Activated CD8-positive, alpha-beta T cell treated with anti-CD3 and anti-CD28 coated beads, Interleukin-2, amount 10 ng/mL, durations not matched to agents 7 days and 5 days (primary cell): ENCODE measurements at regions not wholly inside any gene's neighbourhood (a gene's known extent, or its start where the extent isn't known, plus 50 kb on each side); places are given as distances from the start of the nearest gene placed in this dataset.

Source experiments
- ATAC-seq: fragments of 150-1000 bp; cut with Tn5 transposase; one replicate; pipeline ENCODE4 v1.10.0; 2021; ENCODE audit warnings: moderate library complexity
- CTCF ChIA-PET: fragments of 350-600 bp; sonication (Branson Sonifier 250); formaldehyde crosslinking; loops from one replicate; lab custom pipeline; 2021; ENCODE audit warnings: antibody characterized with exemption; lab: Charles Lee
- POLR2A ChIA-PET: fragments of 350-600 bp; sonication (Branson Sonifier 250); formaldehyde crosslinking; loops from one replicate; lab custom pipeline; 2021; ENCODE audit warnings: antibody characterized with exemption; lab: Charles Lee
- DNase-seq: peaks from one replicate; pipeline ENCODE4 v3.0.0-alpha.2; 2020
- H3K27ac Mint-ChIP-seq: one replicate; pipeline ENCODE4 v1.8.0; 2021; ENCODE audit warnings: mild to moderate bottlenecking, mixed read lengths
- H3K27me3 Mint-ChIP-seq: one replicate; pipeline ENCODE4 v1.8.0; 2021; ENCODE audit warnings: low read depth, mixed read lengths
- H3K36me3 Mint-ChIP-seq: one replicate; pipeline ENCODE4 v1.8.0; 2021; ENCODE audit warnings: low read depth, mixed read lengths
- H3K4me1 Mint-ChIP-seq: one replicate; pipeline ENCODE4 v1.8.0; 2021; ENCODE audit warnings: low read depth, mixed read lengths
- H3K4me3 Mint-ChIP-seq: one replicate; pipeline ENCODE4 v1.8.0; 2021; ENCODE audit warnings: mild to moderate bottlenecking, mixed read lengths
- H3K9me3 Mint-ChIP-seq: one replicate; pipeline ENCODE4 v1.8.0; 2022; ENCODE audit warnings: mixed read lengths; ENCODE audit not compliant: insufficient read depth

DNA sequence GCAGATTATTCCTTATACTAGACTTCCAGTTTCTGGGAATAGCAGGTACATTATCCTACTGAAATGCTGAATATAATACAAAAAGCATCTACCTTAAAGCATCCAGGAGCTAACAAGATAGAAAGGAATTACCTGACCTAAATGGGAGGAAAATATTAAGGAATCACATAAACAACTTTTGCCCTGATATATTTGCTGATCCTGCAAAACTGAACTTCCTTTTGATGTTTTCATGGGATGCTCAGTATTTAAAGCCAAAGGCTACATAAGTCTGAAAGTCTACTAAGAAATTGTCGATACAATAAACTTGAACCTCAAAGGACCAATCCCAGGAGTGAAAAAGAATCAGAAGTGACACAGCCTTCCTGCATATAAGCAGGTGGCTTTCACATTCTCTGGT lies 85.6 kb upstream of the C1orf21 start:
- POLR2A ChIA-PET = no interaction called here
- CTCF ChIA-PET = no interaction called here
- peaks cover 4% of the 10 kb centered on the region for H3K27me3 Mint-ChIP-seq
- DNase-seq = no peak
- no peaks in the 10 kb centered on the region for H3K36me3 Mint-ChIP-seq
- H3K4me1 Mint-ChIP-seq = no peaks in the 10 kb centered on the region
- no peak for ATAC-seq
- H3K9me3 Mint-ChIP-seq = peaks cover 5% of the 10 kb centered on the region
- no peak overlapping the region for H3K27ac Mint-ChIP-seq
- H3K4me3 Mint-ChIP-seq = no peak overlapping the region

DNA sequence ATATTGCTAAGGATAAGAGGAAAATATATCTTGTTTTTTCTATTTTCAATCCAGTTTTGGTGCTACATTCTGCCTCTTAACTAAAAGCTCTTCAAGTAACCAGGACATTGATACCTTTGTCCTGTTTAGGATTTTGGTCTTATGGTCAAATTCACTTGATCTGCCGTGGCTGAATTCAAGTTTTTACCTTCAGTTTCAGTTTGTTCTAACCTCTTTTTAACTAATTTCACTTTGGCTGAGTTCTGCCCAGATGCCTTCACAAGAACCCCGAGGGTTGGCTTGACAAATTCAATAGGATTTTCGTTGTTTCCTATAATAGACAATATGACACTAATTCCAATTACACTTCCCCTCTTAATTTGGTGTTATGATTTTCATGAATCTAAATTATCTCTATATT lies 84.5 kb upstream of the C1orf21 start:
- Mint-ChIP-seq H3K27me3 (peaks cover 3% of the 10 kb centered on the region), H3K36me3 (no peaks in the 10 kb centered on the region), H3K9me3 (peaks cover 5% of the 10 kb centered on the region), H3K27ac (no peak overlapping the region), H3K4me1 (no peaks in the 10 kb centered on the region), H3K4me3 (no peak overlapping the region)
- CTCF ChIA-PET = no interaction called here
- DNase-seq = no peak
- POLR2A ChIA-PET = no interaction called here
- ATAC-seq = no peak

DNA sequence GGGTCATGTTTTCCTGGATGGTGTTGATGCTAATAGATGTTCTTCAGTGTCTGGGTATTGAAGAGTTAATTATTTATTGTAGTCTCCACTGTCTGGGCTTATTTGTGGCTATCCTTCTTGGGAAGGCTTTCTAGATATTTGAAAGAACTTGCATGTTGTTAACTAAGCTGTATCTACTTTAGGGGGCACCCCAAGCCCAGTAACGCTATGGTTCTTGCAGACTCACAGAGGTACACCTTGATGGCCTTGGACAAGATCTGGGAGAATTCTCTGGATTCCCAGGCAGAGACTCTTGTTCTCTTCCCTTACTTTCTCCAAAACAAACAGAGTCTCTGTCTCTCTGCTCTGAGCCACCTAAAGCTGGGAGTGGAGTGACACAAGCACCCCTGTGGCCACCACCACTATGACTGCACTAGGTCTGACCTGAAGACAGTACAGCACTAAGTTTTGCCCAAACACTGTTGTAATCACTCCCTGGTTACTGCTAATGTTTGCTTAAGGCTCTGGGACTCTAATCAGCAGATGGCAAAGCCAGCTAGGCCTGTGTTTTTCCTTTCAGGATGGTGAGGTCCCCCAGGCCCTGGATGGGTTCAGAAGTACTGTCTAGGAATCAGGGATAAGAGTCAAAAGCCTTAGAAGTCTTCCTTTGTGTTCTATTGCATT lies 76.5 kb upstream of the C1orf21 start:
- no peak for DNase-seq
- Mint-ChIP-seq H3K4me3 (no peak overlapping the region), H3K4me1 (no peaks in the 10 kb centered on the region), H3K27me3 (peaks cover 2% of the 10 kb centered on the region), H3K27ac (no peak overlapping the region), H3K9me3 (peaks cover 5% of the 10 kb centered on the region), H3K36me3 (no peaks in the 10 kb centered on the region)
- ChIA-PET CTCF (no interaction called here), POLR2A (no interaction called here)
- no peak for ATAC-seq

DNA sequence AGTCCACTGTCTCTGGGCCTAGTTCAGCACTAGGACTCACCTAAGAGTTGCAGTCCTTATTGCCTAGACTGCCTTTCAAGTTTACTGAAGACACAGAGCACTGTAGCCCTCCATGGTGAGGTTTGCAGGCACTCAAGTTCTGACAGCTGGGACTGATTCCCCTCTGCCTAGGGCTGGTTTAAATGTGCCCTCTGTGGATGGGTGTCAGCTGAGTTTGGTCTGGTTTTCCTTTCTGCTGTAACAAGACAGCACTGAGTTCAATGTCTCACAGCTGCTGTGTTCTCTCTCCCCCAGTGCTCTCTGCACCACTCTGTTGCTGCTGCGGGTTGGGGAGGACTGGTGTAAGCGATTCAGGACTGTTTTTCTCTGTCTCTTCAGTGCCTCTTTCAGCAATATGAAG lies 75.2 kb upstream of the C1orf21 start:
- Mint-ChIP-seq H3K27me3 (peaks cover 2% of the 10 kb centered on the region), H3K9me3 (no peaks in the 10 kb centered on the region)
- CTCF ChIA-PET = no interaction called here

DNA sequence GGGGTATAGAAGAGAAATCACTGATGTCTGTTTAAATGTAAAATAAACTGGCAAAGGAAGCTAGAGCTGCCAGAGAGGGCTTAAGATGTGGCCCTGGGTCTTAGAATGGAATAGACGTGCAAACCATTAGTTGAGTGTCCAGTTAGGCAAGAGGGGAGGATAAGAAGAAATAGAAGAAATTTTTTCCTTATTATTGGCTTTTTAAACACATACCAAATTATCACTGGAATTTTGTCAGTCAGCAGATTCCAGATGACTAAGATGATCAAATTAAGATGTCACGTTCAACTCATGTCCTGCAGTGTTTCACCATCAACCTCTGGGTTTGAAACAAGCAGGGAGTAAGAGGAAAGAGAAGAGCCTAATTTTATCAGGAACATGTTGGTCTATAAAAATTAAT lies 71.6 kb upstream of the C1orf21 start:
- DNase-seq (no peak), ATAC-seq (no peak)
- peaks cover 2% of the 10 kb centered on the region for H3K27me3 Mint-ChIP-seq
- H3K4me3 Mint-ChIP-seq = no peak overlapping the region
- no peaks in the 10 kb centered on the region for H3K4me1 Mint-ChIP-seq
- ChIA-PET POLR2A (no interaction called here), CTCF (interaction anchor here (1.0 kb wide), 1 partner anchor 349 kb away, joined by 3 read pairs; no protein-coding TSS in a partner anchor)
- H3K9me3 Mint-ChIP-seq = no peaks in the 10 kb centered on the region
- no peaks in the 10 kb centered on the region for H3K36me3 Mint-ChIP-seq
- no peak overlapping the region for H3K27ac Mint-ChIP-seq

More for the DNA sequence above, 75.2 kb upstream of the C1orf21 start:
- POLR2A ChIA-PET = no interaction called here
- ATAC-seq (no peak), DNase-seq (no peak)
- H3K36me3 Mint-ChIP-seq = no peaks in the 10 kb centered on the region
- H3K27ac Mint-ChIP-seq = no peak overlapping the region
- no peaks in the 10 kb centered on the region for H3K4me1 Mint-ChIP-seq
- no peak overlapping the region for H3K4me3 Mint-ChIP-seq

DNA sequence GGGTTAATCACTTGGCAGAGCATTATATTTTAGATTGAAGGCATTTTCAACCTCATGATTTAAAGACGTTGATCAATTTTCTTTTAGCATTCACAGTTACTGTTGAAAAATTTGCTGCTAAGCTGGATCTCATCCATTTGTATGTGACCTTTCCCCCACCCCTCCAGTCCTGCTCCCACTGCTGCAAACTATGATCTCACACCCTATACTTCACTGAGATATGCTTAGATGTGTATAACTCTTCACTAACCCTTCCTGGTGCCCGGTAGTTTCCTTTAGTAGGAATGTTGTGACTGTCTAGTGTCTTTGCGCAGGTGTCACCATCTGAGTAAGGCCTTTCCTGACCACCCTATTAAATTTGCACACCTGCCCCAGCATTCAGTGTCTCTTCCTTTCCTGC lies 67.0 kb upstream of the C1orf21 start:
- Mint-ChIP-seq H3K4me1 (no peaks in the 10 kb centered on the region), H3K9me3 (no peaks in the 10 kb centered on the region), H3K36me3 (no peaks in the 10 kb centered on the region), H3K27me3 (peaks cover 3% of the 10 kb centered on the region), H3K4me3 (no peak overlapping the region), H3K27ac (no peak overlapping the region)
- ChIA-PET POLR2A (no interaction called here), CTCF (no interaction called here)
- no peak for DNase-seq
- no peak for ATAC-seq

DNA sequence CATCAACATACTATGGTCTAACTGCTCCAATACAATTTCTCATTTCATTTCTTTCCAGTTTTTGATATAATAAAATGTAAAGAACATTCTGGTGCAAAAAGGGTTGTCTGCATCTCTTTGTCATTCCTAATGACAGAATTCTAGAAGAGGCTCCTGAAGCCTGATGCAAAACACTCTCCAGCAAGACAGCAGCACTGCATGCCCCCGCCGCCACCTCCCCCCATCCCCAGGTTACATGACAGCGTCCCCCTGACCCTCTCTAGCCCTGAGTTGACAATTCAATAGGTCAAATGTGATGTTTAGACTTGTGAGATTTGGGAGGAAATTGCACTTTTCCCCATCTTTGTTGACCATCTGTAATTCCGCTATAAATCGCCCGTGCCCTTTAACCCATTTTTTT lies 64.6 kb upstream of the C1orf21 start:
- CTCF ChIA-PET = no interaction called here
- H3K9me3 Mint-ChIP-seq = no peaks in the 10 kb centered on the region

DNA sequence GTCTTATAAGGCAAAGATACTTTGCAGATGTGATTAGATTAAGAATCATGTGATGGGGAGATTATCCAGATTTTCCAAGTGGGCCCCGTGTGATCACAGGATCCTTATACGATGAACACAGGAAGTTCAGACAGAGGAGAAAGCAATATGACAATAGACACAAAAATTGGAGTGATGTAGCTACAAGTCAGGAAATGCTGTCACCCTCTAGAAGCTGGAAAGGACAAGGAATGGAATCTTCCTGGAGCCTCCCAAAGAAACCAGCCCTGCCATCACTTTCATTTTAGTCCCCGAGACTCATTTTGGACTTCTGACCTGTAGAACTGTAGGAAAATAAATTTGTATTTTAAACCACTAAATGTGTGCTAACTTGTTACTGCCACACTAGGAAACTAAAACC lies 61.9 kb upstream of the C1orf21 start:
- DNase-seq = no peak
- no peak for ATAC-seq
- Mint-ChIP-seq H3K9me3 (no peaks in the 10 kb centered on the region), H3K4me3 (no peak overlapping the region), H3K4me1 (no peaks in the 10 kb centered on the region), H3K27me3 (peaks cover 6% of the 10 kb centered on the region), H3K36me3 (no peaks in the 10 kb centered on the region), H3K27ac (no peak overlapping the region)
- CTCF ChIA-PET = no interaction called here
- POLR2A ChIA-PET = no interaction called here

More for the DNA sequence above, 64.6 kb upstream of the C1orf21 start:
- no peaks in the 10 kb centered on the region for H3K4me1 Mint-ChIP-seq
- peaks cover 3% of the 10 kb centered on the region for H3K27me3 Mint-ChIP-seq
- no peaks in the 10 kb centered on the region for H3K36me3 Mint-ChIP-seq
- no peak overlapping the region for H3K27ac Mint-ChIP-seq
- H3K4me3 Mint-ChIP-seq = no peak overlapping the region
- DNase-seq = no peak
- POLR2A ChIA-PET = no interaction called here
- no peak for ATAC-seq

DNA sequence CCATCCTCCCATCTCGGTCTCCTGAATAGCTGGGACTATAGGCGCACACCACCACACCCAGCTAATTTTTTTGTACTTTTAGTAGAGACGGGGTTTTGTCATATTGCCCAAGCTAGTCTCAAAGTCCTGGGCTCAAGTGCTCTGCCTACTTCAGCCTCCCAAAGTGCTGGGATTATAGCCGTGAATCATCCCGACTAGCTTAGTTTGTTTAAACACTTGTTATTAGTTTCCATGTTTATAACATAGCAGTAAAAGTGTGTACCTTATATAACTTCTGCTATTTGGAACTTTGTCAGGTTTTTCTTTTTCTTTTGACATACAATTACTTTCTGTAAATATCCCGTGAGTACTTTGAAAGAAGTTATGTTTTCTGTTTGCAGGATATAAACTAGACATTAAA lies 60.6 kb upstream of the C1orf21 start:
- DNase-seq (no peak), ATAC-seq (no peak)
- Mint-ChIP-seq H3K27me3 (peaks cover 6% of the 10 kb centered on the region), H3K9me3 (no peaks in the 10 kb centered on the region), H3K4me3 (no peak overlapping the region), H3K36me3 (no peaks in the 10 kb centered on the region), H3K4me1 (no peaks in the 10 kb centered on the region), H3K27ac (no peak overlapping the region)
- POLR2A ChIA-PET = no interaction called here
- CTCF ChIA-PET = no interaction called here

DNA sequence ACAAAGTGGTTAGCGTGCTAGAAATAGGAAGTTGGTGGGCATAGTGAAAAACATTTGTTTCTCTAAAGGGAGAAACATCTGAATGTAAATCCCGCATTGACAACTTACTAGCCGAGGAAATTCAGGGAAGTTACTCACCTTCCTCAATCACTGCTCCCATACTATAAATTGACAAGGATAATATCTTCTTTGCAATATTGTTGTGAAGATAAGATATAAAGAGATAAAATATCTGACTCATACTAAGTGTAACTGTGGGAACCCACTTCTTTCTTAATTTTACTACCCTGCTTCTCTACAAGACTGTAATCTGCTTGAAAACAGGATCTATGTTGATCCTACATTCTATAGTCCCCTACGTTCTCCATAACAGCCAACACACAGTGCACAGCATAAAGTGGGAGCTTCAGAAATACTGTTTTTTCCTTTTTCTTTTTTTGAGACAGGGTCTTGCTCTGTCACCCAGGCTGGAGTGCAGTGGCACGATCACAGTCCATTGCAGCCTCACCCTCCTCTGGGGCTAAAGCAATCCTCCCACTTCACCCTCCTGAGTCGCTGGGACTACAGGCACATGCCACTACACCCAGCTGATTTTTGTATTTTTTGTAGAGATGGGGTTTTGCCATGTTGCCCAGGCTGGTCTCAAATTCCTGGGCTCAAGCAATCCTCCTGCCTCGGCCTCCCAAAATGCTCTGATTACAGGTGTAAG lies 57.4 kb upstream of the C1orf21 start:
- ATAC-seq (no peak), DNase-seq (no peak)
- ChIA-PET CTCF (no interaction called here), POLR2A (no interaction called here)
- H3K4me1 Mint-ChIP-seq = no peaks in the 10 kb centered on the region
- H3K9me3 Mint-ChIP-seq = no peaks in the 10 kb centered on the region
- peaks cover 4% of the 10 kb centered on the region for H3K27me3 Mint-ChIP-seq
- H3K4me3 Mint-ChIP-seq = no peak overlapping the region
- H3K27ac Mint-ChIP-seq = no peak overlapping the region
- no peaks in the 10 kb centered on the region for H3K36me3 Mint-ChIP-seq

DNA sequence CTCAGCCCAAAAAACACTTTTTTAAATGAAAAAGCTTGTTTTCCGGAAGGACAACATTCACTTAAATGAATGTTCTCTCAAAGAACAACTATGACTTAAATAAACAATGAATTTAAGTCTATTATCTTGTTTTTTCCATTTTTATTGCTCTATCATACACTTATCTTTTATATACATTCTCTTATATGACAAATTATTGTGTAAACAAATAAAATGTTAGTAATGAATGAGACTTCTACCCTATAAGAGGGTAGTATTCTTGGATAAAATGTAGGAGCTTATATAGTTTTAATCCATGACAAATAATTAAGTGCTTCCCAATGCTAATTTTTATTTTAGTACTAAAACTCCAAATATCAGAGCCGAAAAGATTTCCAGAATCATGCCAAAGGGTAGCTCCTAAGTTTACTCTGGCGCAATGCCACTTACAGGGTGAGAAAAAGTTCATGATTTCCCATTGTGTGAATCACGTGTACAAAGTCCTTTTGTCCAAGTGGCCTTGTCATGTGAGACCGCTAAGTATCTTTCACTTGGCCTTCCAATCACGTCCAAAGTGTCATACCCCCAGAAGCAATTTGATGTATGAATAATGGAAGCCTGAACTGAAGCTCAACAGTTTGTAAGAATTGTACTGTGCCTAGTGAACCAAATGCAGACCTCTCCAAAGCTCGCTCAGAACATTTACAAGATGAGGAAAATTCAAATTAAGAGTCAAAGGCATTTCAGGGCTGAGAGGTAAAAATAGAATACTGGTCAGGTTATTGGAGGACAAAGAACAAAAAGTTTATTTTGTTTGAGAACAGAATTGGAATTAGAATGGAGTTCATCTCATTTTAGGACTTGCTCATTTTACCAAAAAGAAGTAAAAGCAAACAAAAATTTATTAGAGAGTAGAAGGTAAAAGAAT lies 56.6 kb upstream of the C1orf21 start:
- no peaks in the 10 kb centered on the region for H3K9me3 Mint-ChIP-seq
- ChIA-PET CTCF (no interaction called here), POLR2A (no interaction called here)
- H3K4me3 Mint-ChIP-seq = no peak overlapping the region
- no peaks in the 10 kb centered on the region for H3K36me3 Mint-ChIP-seq
- peaks cover 4% of the 10 kb centered on the region for H3K27me3 Mint-ChIP-seq
- no peak overlapping the region for H3K27ac Mint-ChIP-seq
- no peak for DNase-seq
- no peaks in the 10 kb centered on the region for H3K4me1 Mint-ChIP-seq
- no peak for ATAC-seq

DNA sequence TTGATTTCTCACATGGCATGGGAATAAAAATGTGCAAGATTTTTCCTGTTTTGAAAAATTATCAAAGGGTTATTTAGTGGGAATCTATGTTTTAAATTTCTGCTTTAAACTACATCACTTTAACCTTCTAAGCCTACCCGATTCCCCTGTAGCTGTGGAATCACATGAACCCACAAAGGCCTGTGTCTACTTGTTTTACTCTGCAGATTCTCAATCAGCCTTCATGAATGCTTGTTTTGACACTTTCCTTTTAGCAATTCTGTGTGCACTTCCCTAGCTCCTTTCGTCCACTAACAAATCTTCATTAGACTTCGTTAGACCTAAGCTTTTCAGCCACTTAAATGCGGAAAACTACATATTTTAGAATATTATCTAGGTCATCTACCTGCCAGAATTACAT lies 56.0 kb upstream of the C1orf21 start:
- ATAC-seq (no peak), DNase-seq (no peak)
- ChIA-PET POLR2A (no interaction called here), CTCF (no interaction called here)
- Mint-ChIP-seq H3K9me3 (no peaks in the 10 kb centered on the region), H3K4me1 (no peaks in the 10 kb centered on the region), H3K4me3 (no peak overlapping the region), H3K36me3 (no peaks in the 10 kb centered on the region), H3K27ac (no peak overlapping the region), H3K27me3 (peaks cover 4% of the 10 kb centered on the region)
